ENCODE measurements at regions not wholly inside any gene's neighbourhood (a gene's known extent, or its start where the extent isn't known, plus 50 kb on each side); places are given as distances from the start of the nearest gene placed in this dataset.

GRCh38 chr21:35338281-35338680 is 289.2 kb upstream of the RUNX1 start:
- no peak for DNase-seq (ENCODE audit: low read depth)

GRCh38 chr21:35337573-35337972 is 288.5 kb upstream of the RUNX1 start:
- no peak for DNase-seq (ENCODE audit: low read depth)

- no peak for DNase-seq (ENCODE audit: low read depth)
Measured at GRCh38 chr21:35336534-35336933, 287.4 kb upstream of the RUNX1 start.

GRCh38 chr21:35335951-35336446 is 286.9 kb upstream of the RUNX1 start:
- DNase-seq (ENCODE audit: low read depth): no peak

- DNase-seq (ENCODE audit: low read depth): no peak
Measured at GRCh38 chr21:35333831-35334618, 284.9 kb upstream of the RUNX1 start.

GRCh38 chr21:35332841-35333426 is 283.8 kb upstream of the RUNX1 start:
- no peak for DNase-seq (ENCODE audit: low read depth)

GRCh38 chr21:35329940-35330660 is 281.0 kb upstream of the RUNX1 start:
- no peak for DNase-seq (ENCODE audit: low read depth)

GRCh38 chr21:35328856-35329455 is 279.9 kb upstream of the RUNX1 start:
- DNase-seq (ENCODE audit: low read depth): no peak

- peak; percentile 49 for DNase-seq (ENCODE audit: low read depth)
Measured at GRCh38 chr21:35326677-35327076, 277.6 kb upstream of the RUNX1 start.

GRCh38 chr21:35325953-35326352 is 276.9 kb upstream of the RUNX1 start:
- no peak for DNase-seq (ENCODE audit: low read depth)

GRCh38 chr21:35324372-35325220 is 275.5 kb upstream of the RUNX1 start:
- peak; percentile 81 for DNase-seq (ENCODE audit: low read depth)

GRCh38 chr21:35323947-35324346 is 274.8 kb upstream of the RUNX1 start:
- DNase-seq (ENCODE audit: low read depth): no peak

- DNase-seq (ENCODE audit: low read depth): no peak
Measured at GRCh38 chr21:35321322-35322200, 272.5 kb upstream of the RUNX1 start.

GRCh38 chr21:35319684-35320283 is 270.7 kb upstream of the RUNX1 start:
- DNase-seq (ENCODE audit: low read depth): no peak

GRCh38 chr21:35316933-35317332 is 267.8 kb upstream of the RUNX1 start:
- DNase-seq (ENCODE audit: low read depth): no peak

GRCh38 chr21:35316456-35316855 is 267.4 kb upstream of the RUNX1 start:
- DNase-seq (ENCODE audit: low read depth): no peak

- DNase-seq (ENCODE audit: low read depth): no peak
Measured at GRCh38 chr21:35314857-35315582, 265.9 kb upstream of the RUNX1 start.

GRCh38 chr21:35311985-35312384 is 262.9 kb upstream of the RUNX1 start:
- no peak for DNase-seq (ENCODE audit: low read depth)

GRCh38 chr21:35309316-35309715 is 260.2 kb upstream of the RUNX1 start:
- DNase-seq (ENCODE audit: low read depth): no peak
